Uterus (tissue), 3 donors: ENCODE measurements at regions not wholly inside any gene's neighbourhood (a gene's known extent, or its start where the extent isn't known, plus 50 kb on each side); places are given as distances from the start of the nearest gene placed in this dataset.
"Not testable (repeated sequence)": the region's sequence is repeated elsewhere in the genome, so short reads cannot be mapped to it uniquely, and the experiment has no call there.

Source experiments
- DNase-seq, 2 donors: peaks; one replicate each; pipeline ENCODE4 v3.0.0-alpha.2; 2019 to 2020
- H3K27ac ChIP-seq, 2 donors: fragments of 200-600 bp; sonication (generic); 1 replicate in 1 of 2; 2 replicates in 1 of 2; pipeline ENCODE4 v1.5.1; 2016 to 2018
- H3K27me3 ChIP-seq, 2 donors: fragments of 200-600 bp; sonication (generic); one replicate each; pipeline ENCODE4 v1.5.1; 2018 to 2019; ENCODE audit warnings: control low read depth in 1 of 2
- H3K36me3 ChIP-seq, 2 donors: fragments of 200-600 bp; sonication (generic); one replicate each; pipeline ENCODE4 v1.5.1; 2019; ENCODE audit warnings: control low read depth in 1 of 2
- H3K4me1 ChIP-seq, 2 donors: fragments of 200-600 bp; sonication (generic); one replicate each; pipeline ENCODE4 v1.5.1; 2018 to 2019; ENCODE audit warnings: control low read depth in 1 of 2
- H3K4me3 ChIP-seq, 2 donors: fragments of 200-600 bp; sonication (generic); 1 replicate in 1 of 2; 2 replicates in 1 of 2; pipeline ENCODE4 v1.5.1; 2018 to 2019; ENCODE audit warnings: mild to moderate bottlenecking in 1 of 2
- H3K9me3 ChIP-seq, 2 donors: fragments of 200-600 bp; sonication (generic); one replicate each; pipeline ENCODE4 v1.5.1; 2019; ENCODE audit warnings: control low read depth in 1 of 2
- POLR2A ChIP-seq, 2 donors: fragments of 450-650 bp; IDR thresholded peaks; one replicate each; pipeline ENCODE4 v1.6.1; 2016; ENCODE audit warnings: antibody characterized with exemption in 2 of 2, mild to moderate bottlenecking in 1 of 2, moderate library complexity in 1 of 2
- intact Hi-C: fragments of 100-400 bp; cut with DNase I; formaldehyde crosslinking; loops from one replicate; pipeline ENCODE4 v1.15.1; 2023; ENCODE audit warnings: low total_unique reads
- TF ChIP-seq, protein P1 (sequence below), 4 experiments: fragments of 200-600 bp in 2 of 4; fragments of 450-650 bp in 2 of 4; sonication (generic) in 2 of 4; IDR thresholded peaks; one replicate each; pipeline ENCODE4 v1.5.1; 2016 to 2019; ENCODE audit warnings: antibody characterized with exemption in 4 of 4, mild to moderate bottlenecking in 2 of 4, moderate library complexity in 1 of 4
- donor health status: DM: yes; HTN: yes; CAD: no.

DNA sequence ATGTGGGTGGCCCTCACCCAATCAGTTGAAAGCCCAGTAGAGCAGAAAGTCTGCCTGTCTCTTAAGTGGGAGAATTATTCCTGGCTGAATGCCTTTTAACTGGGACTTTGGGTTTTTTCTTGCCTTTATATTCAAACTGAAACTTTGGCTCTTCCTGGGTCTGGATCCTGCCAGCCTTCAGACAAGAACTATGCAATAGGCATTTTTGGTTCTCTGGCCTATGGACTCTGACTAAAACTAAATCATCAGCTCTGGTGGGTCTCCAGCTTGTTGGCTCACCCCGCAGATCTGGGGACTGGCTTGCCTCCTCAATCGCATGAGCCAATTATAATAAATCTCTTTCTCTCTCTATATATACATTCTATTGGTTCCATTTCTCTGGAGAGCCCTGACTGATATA lies 173.0 kb upstream of the IGF1 start:
- TF ChIP-seq POLR2A (IDR thresholded peaks at IDR 0.05), result no peak
- TF ChIP-seq, protein P1, sequence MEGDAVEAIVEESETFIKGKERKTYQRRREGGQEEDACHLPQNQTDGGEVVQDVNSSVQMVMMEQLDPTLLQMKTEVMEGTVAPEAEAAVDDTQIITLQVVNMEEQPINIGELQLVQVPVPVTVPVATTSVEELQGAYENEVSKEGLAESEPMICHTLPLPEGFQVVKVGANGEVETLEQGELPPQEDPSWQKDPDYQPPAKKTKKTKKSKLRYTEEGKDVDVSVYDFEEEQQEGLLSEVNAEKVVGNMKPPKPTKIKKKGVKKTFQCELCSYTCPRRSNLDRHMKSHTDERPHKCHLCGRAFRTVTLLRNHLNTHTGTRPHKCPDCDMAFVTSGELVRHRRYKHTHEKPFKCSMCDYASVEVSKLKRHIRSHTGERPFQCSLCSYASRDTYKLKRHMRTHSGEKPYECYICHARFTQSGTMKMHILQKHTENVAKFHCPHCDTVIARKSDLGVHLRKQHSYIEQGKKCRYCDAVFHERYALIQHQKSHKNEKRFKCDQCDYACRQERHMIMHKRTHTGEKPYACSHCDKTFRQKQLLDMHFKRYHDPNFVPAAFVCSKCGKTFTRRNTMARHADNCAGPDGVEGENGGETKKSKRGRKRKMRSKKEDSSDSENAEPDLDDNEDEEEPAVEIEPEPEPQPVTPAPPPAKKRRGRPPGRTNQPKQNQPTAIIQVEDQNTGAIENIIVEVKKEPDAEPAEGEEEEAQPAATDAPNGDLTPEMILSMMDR (IDR thresholded peaks at IDR 0.05), result no peak
- intact Hi-C loops, result no loop called here
- no peak for DNase-seq

DNA sequence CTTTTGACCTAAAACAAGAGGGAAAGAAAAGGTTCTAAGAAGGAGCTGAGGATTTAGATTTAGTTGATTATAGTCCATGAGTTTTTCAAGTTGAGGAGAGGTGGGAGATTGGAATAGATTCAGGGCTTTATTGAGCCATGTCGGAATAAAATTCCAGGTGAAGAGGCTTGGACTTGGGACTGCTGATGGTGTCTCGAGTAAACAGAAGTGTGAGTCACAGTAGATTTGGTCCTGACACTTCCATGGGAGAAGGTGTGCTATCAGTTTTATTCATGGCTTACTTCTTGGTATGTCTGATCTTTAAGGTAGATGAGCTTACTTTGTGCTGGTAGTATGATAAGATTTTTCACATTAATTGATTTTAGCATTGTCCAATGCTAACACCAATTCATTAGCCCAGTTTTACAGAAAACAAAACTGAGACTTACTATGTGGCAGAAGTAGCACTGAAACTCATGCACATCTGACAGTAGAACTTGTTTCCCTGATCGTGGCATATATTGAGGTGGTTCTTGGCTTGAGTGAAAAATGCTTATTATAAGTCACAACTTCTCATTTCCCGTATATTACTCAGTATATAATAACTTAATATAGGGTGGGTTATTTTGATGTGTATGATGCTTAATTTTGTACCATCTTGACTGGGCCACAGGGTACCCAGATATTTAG lies 172.4 kb upstream of the IGF1 start:
- DNase-seq, result no peak
- intact Hi-C loops, result no loop called here
- TF ChIP-seq, protein P1 (IDR thresholded peaks at IDR 0.05), result no peak
- TF ChIP-seq POLR2A (IDR thresholded peaks at IDR 0.05), result no peak
- no peak overlapping the region for H3K27ac ChIP-seq
- no peak overlapping the region for H3K4me3 ChIP-seq
- no peaks in the 10 kb centered on the region for H3K4me1 ChIP-seq
- no peaks in the 10 kb centered on the region for H3K27me3 ChIP-seq
- H3K9me3 ChIP-seq, result no peaks in the 10 kb centered on the region
- H3K36me3 ChIP-seq, result no peaks in the 10 kb centered on the region

More for the DNA sequence above, 173.0 kb upstream of the IGF1 start:
- H3K4me1 ChIP-seq, result no peaks in the 10 kb centered on the region
- no peaks in the 10 kb centered on the region for H3K27me3 ChIP-seq
- no peaks in the 10 kb centered on the region for H3K36me3 ChIP-seq
- H3K27ac ChIP-seq, result no peak overlapping the region
- H3K9me3 ChIP-seq, result no peaks in the 10 kb centered on the region
- no peak overlapping the region for H3K4me3 ChIP-seq

DNA sequence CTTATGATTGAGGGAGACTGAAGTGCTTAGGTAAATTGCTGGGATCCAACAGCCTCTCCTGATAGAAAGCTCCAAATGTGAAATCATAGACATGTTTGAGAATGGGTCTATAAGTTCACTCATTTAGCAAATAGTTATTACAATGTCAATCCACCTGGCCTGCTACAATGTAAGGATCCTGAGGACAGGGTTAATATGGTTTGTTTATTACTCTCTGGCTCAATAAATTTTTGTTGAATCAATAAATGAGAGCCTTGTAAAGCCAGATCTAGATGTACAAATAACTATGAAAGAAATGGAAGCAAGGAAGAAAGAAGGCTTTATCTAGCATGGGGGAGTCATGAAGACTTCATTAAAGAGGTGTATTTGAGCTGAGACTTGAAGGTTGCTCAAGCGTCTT lies 165.6 kb upstream of the IGF1 start:
- intact Hi-C loops, result no loop called here
- Histone ChIP-seq H3K36me3 (no peaks in the 10 kb centered on the region), H3K27ac (no peak overlapping the region), H3K4me3 (no peak overlapping the region), H3K4me1 (no peaks in the 10 kb centered on the region), H3K9me3 (no peaks in the 10 kb centered on the region), H3K27me3 (no peaks in the 10 kb centered on the region)
- TF ChIP-seq, protein P1 (IDR thresholded peaks at IDR 0.05), result no peak
- TF ChIP-seq POLR2A (IDR thresholded peaks at IDR 0.05), result no peak
- DNase-seq, result no peak

DNA sequence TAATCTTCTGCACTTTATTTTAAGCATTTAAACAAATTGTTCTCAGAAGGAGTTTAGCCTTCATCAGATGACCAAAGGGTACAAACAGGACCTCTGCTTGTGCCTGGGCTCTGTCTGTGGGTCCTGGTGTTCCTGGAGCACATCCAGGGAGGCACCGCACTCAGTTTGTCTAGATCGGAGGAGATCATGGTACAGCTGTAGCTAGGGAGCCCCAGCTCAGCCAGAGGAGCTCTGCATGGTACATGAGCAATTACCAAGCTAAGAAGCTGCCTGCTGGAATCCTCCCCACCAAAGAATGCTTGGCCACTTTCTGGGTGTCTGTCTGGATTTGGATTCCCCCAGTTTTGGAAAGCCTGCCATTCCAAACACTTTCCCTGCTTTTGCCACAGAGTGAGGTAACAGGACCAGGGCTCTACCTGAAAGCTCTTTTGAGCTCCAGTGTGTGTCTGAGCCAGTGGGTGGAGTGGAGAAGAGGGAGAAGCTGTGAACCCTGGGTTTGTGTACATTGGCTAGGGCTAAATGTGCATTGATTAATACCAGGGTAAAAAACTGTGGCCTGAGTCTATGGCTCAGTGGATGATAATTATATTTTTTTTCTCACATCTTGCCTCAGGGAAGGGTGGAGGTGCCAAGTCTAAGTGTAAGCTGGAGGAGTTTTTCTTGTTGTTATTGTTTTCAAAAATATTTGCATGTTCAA lies 163.7 kb upstream of the IGF1 start:
- Histone ChIP-seq H3K4me3 (no peak overlapping the region), H3K4me1 (no peaks in the 10 kb centered on the region), H3K27ac (no peak overlapping the region), H3K27me3 (no peaks in the 10 kb centered on the region), H3K36me3 (no peaks in the 10 kb centered on the region), H3K9me3 (no peaks in the 10 kb centered on the region)
- no peak for DNase-seq
- intact Hi-C loops, result no loop called here
- TF ChIP-seq, protein P1 (IDR thresholded peaks at IDR 0.05), result no peak
- TF ChIP-seq POLR2A (IDR thresholded peaks at IDR 0.05), result no peak

DNA sequence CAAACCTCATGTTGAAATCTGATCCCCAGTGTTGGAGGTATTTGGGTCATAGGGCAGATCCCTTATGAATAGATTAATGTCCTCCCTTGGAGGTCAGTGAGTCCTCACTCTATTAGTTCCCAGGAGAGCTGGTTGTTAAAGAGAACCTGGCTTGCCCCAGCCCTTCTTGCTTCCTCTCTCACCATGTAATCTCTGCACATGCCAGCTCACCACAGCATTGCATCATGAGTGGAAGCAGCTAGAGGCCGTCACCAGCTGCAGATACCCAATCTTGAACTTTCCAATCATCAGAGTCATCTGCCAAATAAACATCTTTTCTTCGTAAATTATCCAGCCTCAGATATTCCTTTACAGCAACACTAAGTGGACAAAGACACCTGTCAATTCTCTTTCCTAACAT lies 161.8 kb upstream of the IGF1 start:
- intact Hi-C loops, result no loop called here
- Histone ChIP-seq H3K27me3 (no peaks in the 10 kb centered on the region), H3K9me3 (no peaks in the 10 kb centered on the region), H3K36me3 (no peaks in the 10 kb centered on the region), H3K4me1 (no peaks in the 10 kb centered on the region), H3K4me3 (no peak overlapping the region), H3K27ac (no peak overlapping the region)
- TF ChIP-seq POLR2A (IDR thresholded peaks at IDR 0.05), result no peak
- TF ChIP-seq, protein P1 (IDR thresholded peaks at IDR 0.05), result no peak
- DNase-seq, result no peak

DNA sequence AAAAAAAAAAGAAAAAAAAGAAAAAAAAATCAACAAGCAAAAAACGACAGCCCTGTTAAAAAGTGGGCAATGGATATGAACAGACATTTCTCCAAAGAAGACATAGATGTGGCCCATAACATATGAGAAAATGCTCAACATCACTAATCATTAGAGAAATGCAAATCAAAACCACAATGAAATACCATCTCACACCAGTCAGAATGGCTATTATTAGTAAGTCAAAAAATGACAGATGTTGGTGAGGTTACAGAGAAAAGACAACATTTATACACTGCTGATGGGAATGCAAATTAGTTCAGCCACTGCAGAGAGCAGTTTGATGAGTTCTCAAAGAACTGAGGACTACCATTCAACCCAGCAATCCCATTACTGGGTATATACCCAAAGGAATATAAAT lies 160.3 kb upstream of the IGF1 start:
- H3K4me1 ChIP-seq, intact Hi-C loops, H3K4me3 ChIP-seq, H3K27me3 ChIP-seq, H3K27ac ChIP-seq, H3K36me3 ChIP-seq, H3K9me3 ChIP-seq, DNase-seq: not testable (repeated sequence)
